GM12865 (cell line): ENCODE measurements at regions not wholly inside any gene's neighbourhood (a gene's known extent, or its start where the extent isn't known, plus 50 kb on each side); places are given as distances from the start of the nearest gene placed in this dataset.

ENCODE experiments used
- DNase-seq: peaks from one replicate; pipeline ENCODE4 v3.0.0; 2010; ENCODE audit warnings: low read depth
- H3K4me3 ChIP-seq: 2 replicates; pipeline ENCODE4 v1.5.1; 2011; ENCODE audit warnings: mild to moderate bottlenecking, low read depth, low read length, control low read depth
- TF ChIP-seq, protein P1 (sequence below): IDR thresholded peaks from 2 replicates; pipeline ENCODE4 v1.5.1; 2011; ENCODE audit warnings: low read length, control low read depth, low read depth, inconsistent platforms; ENCODE audit not compliant: insufficient read depth; ENCODE audit errors: missing control alignments

DNA sequence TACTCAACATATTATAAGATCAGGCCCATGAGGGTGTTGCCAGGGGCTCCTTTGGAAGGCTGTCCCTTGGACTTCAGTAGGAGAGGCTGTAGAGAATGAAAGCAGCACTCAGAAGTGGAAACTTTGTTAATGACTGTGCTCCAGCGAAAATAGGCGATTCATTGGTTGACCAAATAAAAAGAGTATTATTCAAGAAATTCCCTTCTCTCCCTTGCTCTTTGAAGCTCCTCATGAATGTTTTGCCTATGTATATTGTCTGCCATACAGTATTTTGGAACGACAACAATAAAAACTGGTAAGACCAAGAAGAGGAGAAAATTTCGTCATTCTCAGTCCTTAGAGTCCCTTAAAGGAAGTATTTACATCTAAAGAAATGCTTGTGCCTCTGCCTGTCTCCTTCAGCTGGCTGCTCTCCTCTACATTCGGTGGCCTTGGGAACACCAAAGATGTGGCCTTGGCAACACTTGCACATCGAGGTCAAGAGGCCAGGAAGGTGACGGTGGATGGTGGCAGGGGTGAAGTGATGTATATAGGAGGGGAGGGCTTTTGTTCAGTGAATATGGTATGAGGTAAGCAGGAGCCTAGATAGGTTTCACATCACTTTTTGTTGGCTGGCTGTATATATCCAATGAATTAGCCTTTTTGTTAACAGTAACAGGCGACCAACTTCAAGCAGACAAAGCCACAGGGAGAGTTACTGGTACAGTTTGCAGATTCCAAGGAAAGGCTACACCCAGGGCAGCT lies 95.0 kb upstream of the ACTBL2 start:
- no peak for DNase-seq
- TF ChIP-seq, protein P1, sequence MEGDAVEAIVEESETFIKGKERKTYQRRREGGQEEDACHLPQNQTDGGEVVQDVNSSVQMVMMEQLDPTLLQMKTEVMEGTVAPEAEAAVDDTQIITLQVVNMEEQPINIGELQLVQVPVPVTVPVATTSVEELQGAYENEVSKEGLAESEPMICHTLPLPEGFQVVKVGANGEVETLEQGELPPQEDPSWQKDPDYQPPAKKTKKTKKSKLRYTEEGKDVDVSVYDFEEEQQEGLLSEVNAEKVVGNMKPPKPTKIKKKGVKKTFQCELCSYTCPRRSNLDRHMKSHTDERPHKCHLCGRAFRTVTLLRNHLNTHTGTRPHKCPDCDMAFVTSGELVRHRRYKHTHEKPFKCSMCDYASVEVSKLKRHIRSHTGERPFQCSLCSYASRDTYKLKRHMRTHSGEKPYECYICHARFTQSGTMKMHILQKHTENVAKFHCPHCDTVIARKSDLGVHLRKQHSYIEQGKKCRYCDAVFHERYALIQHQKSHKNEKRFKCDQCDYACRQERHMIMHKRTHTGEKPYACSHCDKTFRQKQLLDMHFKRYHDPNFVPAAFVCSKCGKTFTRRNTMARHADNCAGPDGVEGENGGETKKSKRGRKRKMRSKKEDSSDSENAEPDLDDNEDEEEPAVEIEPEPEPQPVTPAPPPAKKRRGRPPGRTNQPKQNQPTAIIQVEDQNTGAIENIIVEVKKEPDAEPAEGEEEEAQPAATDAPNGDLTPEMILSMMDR = no peak
- no peak overlapping the region for H3K4me3 ChIP-seq

DNA sequence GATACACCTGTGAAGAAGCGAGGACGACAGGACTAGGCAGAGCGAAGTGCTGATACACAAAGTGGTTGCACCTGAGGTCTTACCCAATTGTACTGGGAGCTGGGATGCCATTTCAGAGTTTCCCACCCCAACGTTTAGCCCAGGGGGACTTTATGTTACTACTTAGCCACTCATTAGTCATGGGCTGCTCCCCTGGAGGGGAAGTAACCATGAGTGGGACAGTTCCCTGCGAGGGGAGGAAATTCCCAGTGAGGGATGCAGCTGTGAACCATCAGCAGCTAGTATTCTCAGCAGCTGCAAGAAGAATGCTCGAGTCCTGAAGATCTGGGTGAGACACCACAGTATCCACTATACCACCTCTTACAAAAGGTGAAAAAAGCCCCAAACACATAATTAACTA lies 93.7 kb upstream of the ACTBL2 start:
- TF ChIP-seq, protein P1 = no peak
- peak; percentile 21 for DNase-seq
- no peak overlapping the region for H3K4me3 ChIP-seq

DNA sequence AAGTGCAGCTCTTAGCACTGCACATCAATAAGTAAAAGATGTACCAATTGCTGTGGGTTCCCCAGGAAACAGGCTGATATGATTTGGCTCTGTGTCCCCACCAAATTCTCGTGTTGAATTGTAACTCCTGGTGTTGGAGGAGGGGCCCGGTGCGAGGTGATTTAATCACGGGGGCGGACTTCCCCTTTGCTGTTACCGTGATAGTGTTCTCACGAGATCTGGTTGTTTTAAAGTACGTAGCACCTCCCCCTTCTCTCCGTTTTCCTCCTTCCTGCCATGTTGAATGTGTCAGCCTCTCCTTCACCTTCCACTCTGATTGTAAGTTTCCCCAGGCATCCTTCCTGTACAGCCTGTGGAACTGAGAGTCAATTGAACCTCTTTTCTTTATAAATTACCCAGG lies 93.2 kb upstream of the ACTBL2 start:
- peak; percentile 11 for DNase-seq
- TF ChIP-seq, protein P1 = no peak
- no peak overlapping the region for H3K4me3 ChIP-seq

- DNase-seq = no peak
- TF ChIP-seq, protein P1 = no peak
- no peak overlapping the region for H3K4me3 ChIP-seq
These were observed 89.8 kb upstream of the ACTBL2 start for GRCh38 chr5:57572461-57572860.

- no peak overlapping the region for H3K4me3 ChIP-seq
- TF ChIP-seq, protein P1 = no peak
- no peak for DNase-seq
These were observed 87.0 kb upstream of the ACTBL2 start for GRCh38 chr5:57569601-57570000.

DNA sequence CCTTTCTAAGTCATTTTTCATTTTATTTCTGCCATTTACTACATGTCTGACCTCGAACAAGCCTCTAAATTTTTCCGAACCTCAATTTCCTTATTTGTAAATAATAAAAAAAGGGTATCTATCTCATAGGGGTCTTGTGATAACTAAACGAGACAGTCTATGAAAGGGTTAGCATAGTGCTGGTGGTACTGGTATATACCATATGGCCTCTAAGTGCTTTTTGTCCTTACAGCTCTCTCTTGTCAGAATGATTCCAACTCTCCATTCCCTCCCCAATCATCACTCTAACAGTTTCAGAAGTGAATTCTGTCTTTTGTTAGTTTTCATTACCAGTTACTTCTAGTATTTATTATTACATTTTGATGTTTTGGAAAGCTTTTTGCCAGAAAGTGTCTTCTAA lies 85.5 kb upstream of the ACTBL2 start:
- H3K4me3 ChIP-seq = no peak overlapping the region
- DNase-seq = no peak
- TF ChIP-seq, protein P1 = no peak

GRCh38 chr5:57566914-57567313 lies 84.3 kb upstream of the ACTBL2 start:
- no peak overlapping the region for H3K4me3 ChIP-seq
- DNase-seq = peak; percentile 3
- TF ChIP-seq, protein P1 = no peak
